Ishikawa (cell line): ENCODE measurements at regions not wholly inside any gene's neighbourhood (a gene's known extent, or its start where the extent isn't known, plus 50 kb on each side); places are given as distances from the start of the nearest gene placed in this dataset.

Source experiments
- CREB1 ChIP-seq: IDR thresholded peaks from 2 replicates; pipeline ENCODE4 v1.6.1; 2012; ENCODE audit warnings: low read depth
- EGR1 ChIP-seq: IDR thresholded peaks from 2 replicates; pipeline ENCODE4 v1.6.1; 2012
- EP300 ChIP-seq: IDR thresholded peaks from 2 replicates; pipeline ENCODE4 v1.6.1; 2012; ENCODE audit warnings: borderline replicate concordance
- RAD21 ChIP-seq: IDR thresholded peaks from 2 replicates; pipeline ENCODE4 v1.6.1; 2012; ENCODE audit warnings: low read depth
- TAF1 ChIP-seq: IDR thresholded peaks from 2 replicates; pipeline ENCODE4 v1.6.1; 2012; ENCODE audit warnings: low read depth, mild to moderate bottlenecking
- TEAD4 ChIP-seq: IDR thresholded peaks from 2 replicates; pipeline ENCODE4 v1.6.1; 2012
- ZBTB7A ChIP-seq: IDR thresholded peaks from 2 replicates; pipeline ENCODE4 v1.6.1; 2012; ENCODE audit warnings: low read depth
- TF ChIP-seq, protein P1 (sequence below): IDR thresholded peaks from 2 replicates; pipeline ENCODE4 v1.6.1; 2012; ENCODE audit warnings: low read depth, mild to moderate bottlenecking
- TF ChIP-seq, protein P2 (sequence below): IDR thresholded peaks from 2 replicates; pipeline ENCODE4 v1.6.1; 2012

DNA sequence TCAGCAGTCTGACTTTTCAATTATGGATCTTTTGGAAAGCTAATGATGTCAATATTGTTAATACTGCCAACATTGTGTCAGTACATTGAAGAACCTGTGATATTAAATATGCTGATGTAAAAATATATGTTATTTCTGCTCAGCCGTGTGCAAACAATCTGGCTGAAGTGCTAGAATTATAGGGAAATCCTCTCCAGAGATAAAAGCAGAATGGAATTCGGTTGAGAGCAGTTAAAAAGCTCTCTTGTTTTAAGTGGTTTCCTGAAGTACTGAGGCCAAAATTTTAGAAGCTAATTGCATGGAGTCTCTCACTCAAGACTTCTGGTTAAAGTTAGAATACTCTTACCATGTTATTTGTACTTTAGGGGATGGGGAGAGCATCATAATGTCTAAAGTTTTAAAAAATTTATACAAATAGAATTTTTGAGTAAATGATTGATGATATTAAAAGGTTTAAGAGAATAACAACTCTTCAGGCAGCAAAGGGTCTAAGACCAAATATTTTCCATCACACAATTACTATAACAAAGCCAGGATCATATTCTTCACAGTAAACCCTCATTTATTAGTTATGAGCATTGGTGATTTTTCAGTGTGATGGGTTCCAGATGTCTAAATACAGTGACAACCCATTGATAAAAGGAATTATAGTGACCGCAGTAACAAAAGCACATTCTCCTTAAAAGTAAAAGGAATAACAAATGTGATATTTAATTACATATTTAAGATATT is 834.2 kb upstream of the CXADR start:
- TF ChIP-seq RAD21 (no peak), EGR1 (no peak), CREB1 (no peak), TEAD4 (no peak), EP300 (no peak), TAF1 (no peak), ZBTB7A (no peak)
- TF ChIP-seq, protein P1, sequence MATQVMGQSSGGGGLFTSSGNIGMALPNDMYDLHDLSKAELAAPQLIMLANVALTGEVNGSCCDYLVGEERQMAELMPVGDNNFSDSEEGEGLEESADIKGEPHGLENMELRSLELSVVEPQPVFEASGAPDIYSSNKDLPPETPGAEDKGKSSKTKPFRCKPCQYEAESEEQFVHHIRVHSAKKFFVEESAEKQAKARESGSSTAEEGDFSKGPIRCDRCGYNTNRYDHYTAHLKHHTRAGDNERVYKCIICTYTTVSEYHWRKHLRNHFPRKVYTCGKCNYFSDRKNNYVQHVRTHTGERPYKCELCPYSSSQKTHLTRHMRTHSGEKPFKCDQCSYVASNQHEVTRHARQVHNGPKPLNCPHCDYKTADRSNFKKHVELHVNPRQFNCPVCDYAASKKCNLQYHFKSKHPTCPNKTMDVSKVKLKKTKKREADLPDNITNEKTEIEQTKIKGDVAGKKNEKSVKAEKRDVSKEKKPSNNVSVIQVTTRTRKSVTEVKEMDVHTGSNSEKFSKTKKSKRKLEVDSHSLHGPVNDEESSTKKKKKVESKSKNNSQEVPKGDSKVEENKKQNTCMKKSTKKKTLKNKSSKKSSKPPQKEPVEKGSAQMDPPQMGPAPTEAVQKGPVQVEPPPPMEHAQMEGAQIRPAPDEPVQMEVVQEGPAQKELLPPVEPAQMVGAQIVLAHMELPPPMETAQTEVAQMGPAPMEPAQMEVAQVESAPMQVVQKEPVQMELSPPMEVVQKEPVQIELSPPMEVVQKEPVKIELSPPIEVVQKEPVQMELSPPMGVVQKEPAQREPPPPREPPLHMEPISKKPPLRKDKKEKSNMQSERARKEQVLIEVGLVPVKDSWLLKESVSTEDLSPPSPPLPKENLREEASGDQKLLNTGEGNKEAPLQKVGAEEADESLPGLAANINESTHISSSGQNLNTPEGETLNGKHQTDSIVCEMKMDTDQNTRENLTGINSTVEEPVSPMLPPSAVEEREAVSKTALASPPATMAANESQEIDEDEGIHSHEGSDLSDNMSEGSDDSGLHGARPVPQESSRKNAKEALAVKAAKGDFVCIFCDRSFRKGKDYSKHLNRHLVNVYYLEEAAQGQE: no peak
- TF ChIP-seq, protein P2, sequence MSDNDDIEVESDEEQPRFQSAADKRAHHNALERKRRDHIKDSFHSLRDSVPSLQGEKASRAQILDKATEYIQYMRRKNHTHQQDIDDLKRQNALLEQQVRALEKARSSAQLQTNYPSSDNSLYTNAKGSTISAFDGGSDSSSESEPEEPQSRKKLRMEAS: no peak
